Caco-2 (cell line): ENCODE measurements at regions not wholly inside any gene's neighbourhood (a gene's known extent, or its start where the extent isn't known, plus 50 kb on each side); places are given as distances from the start of the nearest gene placed in this dataset.

Source experiments
- BruUV-seq: library from RNA; stranded (reverse); fragments of 400-500 nt; replicated peaks from 2 replicates; lab custom pipeline; 2021; lab: Mats Ljungman, UMichigan
- CTCF ChIA-PET: fragments of 300-600 bp; sonication (Branson Sonifier 250); formaldehyde crosslinking; loops from one replicate; lab custom pipeline; 2022; ENCODE audit warnings: antibody characterized with exemption; lab: Charles Lee
- POLR2A ChIA-PET: fragments of 300-600 bp; sonication (Branson Sonifier 250); formaldehyde crosslinking; loops from one replicate; lab custom pipeline; 2022; ENCODE audit warnings: antibody characterized with exemption; lab: Charles Lee
- DNase-seq, 2 experiments: peaks; one replicate each; pipeline versions ENCODE4 v3.0.0 to v3.0.0-alpha.2; 2020 to 2022
- H3K27me3 ChIP-seq: replicated peaks from 2 replicates; pipeline ENCODE4 v1.6.0; 2011; ENCODE audit warnings: low read length; ENCODE audit not compliant: control insufficient read depth, insufficient read depth
- H3K36me3 ChIP-seq: 2 replicates; pipeline ENCODE4 v1.5.1; 2011; ENCODE audit warnings: low read length; ENCODE audit not compliant: control insufficient read depth, insufficient read depth
- H3K4me1 ChIP-seq: fragments of 250-450 bp; sonication (Bioruptor Pico); 2 replicates; pipeline ENCODE4 v1.5.1; 2020; ENCODE audit warnings: mild to moderate bottlenecking
- H3K4me3 ChIP-seq: 2 replicates; pipeline ENCODE4 v1.5.1; 2011; ENCODE audit warnings: low read depth, mild to moderate bottlenecking, control low read depth, low read length
- H3K9me3 ChIP-seq: fragments of 250-450 bp; sonication (Bioruptor Pico); 2 replicates; pipeline ENCODE4 v1.5.1; 2020; ENCODE audit warnings: mild to moderate bottlenecking, moderate library complexity
- H3K27ac Mint-ChIP-seq: one replicate; pipeline ENCODE4 v1.8.0; 2022; ENCODE audit warnings: mixed read lengths; ENCODE audit not compliant: unreplicated experiment
- H3K27me3 Mint-ChIP-seq: one replicate; pipeline ENCODE4 v1.8.0; 2022; ENCODE audit warnings: mixed read lengths; ENCODE audit not compliant: insufficient read depth, unreplicated experiment
- H3K36me3 Mint-ChIP-seq: one replicate; pipeline ENCODE4 v1.8.0; 2022; ENCODE audit warnings: mild to moderate bottlenecking, mixed read lengths; ENCODE audit not compliant: insufficient read depth, unreplicated experiment
- H3K4me1 Mint-ChIP-seq: one replicate; pipeline ENCODE4 v1.8.0; 2022; ENCODE audit warnings: low read depth, mixed read lengths; ENCODE audit not compliant: unreplicated experiment
- H3K4me3 Mint-ChIP-seq: one replicate; pipeline ENCODE4 v1.8.0; 2022; ENCODE audit warnings: mild to moderate bottlenecking, moderate library complexity, mixed read lengths; ENCODE audit not compliant: unreplicated experiment
- H3K9me3 Mint-ChIP-seq: one replicate; pipeline ENCODE4 v1.8.0; 2022; ENCODE audit warnings: mixed read lengths; ENCODE audit not compliant: unreplicated experiment
- CTCF ChIP-seq, 2 experiments: fragments of 200-600 bp in 1 of 2; IDR thresholded peaks; 1 replicate in 1 of 2; 2 replicates in 1 of 2; pipeline versions ENCODE4 v1.5.1 to v1.8.0; 2011 to 2022; ENCODE audit warnings: antibody characterized with exemption in 1 of 2, control low read depth in 1 of 2, inconsistent platforms in 1 of 2, low read depth in 1 of 2, low read length in 1 of 2, mild to moderate bottlenecking in 1 of 2, moderate library complexity in 1 of 2; ENCODE audit not compliant: insufficient read depth in 1 of 2, severe bottlenecking in 1 of 2, unreplicated experiment in 1 of 2
- intact Hi-C: fragments of 100-400 bp; cut with micrococcal nuclease; formaldehyde crosslinking; loops from one replicate; pipeline ENCODE4 v1.10.0; 2022; ENCODE audit not compliant: unreplicated experiment

DNA sequence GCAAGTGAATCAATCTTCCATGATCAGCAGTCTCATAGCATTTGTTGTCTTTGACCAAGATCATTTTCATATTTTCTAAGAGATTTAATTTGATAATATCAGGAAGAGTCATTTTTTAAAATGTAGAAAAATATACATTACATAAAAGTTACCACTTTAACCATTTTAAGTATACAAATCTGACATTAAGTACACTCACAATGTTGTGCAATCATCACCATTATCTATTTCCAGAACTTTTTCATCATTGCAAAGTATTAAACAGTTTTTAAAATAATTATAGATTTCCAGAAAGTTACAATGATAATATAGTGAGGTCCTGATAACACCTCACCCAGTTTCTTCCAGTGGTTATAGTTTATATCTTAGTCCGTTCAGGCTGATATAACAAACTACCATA lies 222.5 kb upstream of the RHOBTB1 start:
- Mint-ChIP-seq H3K36me3 (no peaks in the 10 kb centered on the region), H3K27me3 (peaks cover 10% of the 10 kb centered on the region), H3K4me3 (no peak overlapping the region), H3K27ac (no peak overlapping the region), H3K9me3 (peaks cover 11% of the 10 kb centered on the region), H3K4me1 (no peaks in the 10 kb centered on the region)
- H3K4me3 ChIP-seq, result no peak overlapping the region
- intact Hi-C loops, result loop anchor here (1.0 kb wide), 1 partner anchor 118 kb away; no protein-coding TSS in a partner anchor
- no peaks in the 10 kb centered on the region for H3K27me3 ChIP-seq
- H3K4me1 ChIP-seq, result no peaks in the 10 kb centered on the region
- DNase-seq, result no peak
- CTCF ChIA-PET, result no interaction called here
- H3K9me3 ChIP-seq, result no peaks in the 10 kb centered on the region; the same call in 1 of the 2 replicates
- BruUV-seq, result no TSS peak
- POLR2A ChIA-PET, result no interaction called here
- no peak for TF ChIP-seq CTCF (IDR thresholded peaks at IDR 0.05; ENCODE audit: insufficient read depth in 1 of 2, low read depth in 1 of 2, low read length in 1 of 2, severe bottlenecking in 1 of 2, unreplicated experiment in 1 of 2)
- no peaks in the 10 kb centered on the region for H3K36me3 ChIP-seq

DNA sequence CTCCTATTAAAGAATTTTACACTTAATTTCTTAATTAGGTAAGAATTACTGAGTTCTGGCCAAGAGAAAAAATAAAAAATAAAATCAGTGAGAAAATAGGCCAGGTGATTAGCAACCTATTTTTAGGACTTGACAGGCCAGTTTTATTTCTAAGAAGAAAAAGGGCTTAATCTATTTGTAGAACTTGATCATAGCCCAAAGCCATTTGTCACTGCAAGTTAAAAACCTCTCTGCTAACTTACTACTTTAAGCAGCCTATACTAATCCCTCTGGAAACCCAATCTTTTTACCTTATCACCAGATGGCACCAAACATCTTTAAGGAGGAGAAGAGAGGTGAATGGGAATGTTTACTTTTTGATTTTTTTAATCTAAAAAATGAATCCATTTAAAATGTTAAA lies 222.1 kb upstream of the RHOBTB1 start:
- Mint-ChIP-seq H3K36me3 (no peaks in the 10 kb centered on the region), H3K27me3 (peaks cover 8% of the 10 kb centered on the region), H3K9me3 (peaks cover 11% of the 10 kb centered on the region), H3K4me3 (no peak overlapping the region), H3K27ac (no peak overlapping the region), H3K4me1 (no peaks in the 10 kb centered on the region)
- ChIA-PET POLR2A (no interaction called here), CTCF (no interaction called here)
- H3K36me3 ChIP-seq, result no peaks in the 10 kb centered on the region
- H3K4me1 ChIP-seq, result no peaks in the 10 kb centered on the region
- H3K4me3 ChIP-seq, result no peak overlapping the region
- H3K27me3 ChIP-seq, result no peaks in the 10 kb centered on the region
- no TSS peak for BruUV-seq
- no peak for TF ChIP-seq CTCF (IDR thresholded peaks at IDR 0.05; ENCODE audit: insufficient read depth in 1 of 2, low read depth in 1 of 2, low read length in 1 of 2, severe bottlenecking in 1 of 2, unreplicated experiment in 1 of 2)
- H3K9me3 ChIP-seq, result no peaks in the 10 kb centered on the region; the same call in 1 of the 2 replicates
- intact Hi-C loops, result loop anchor here (1.0 kb wide), 1 partner anchor 118 kb away; no protein-coding TSS in a partner anchor
- DNase-seq, result no peak

DNA sequence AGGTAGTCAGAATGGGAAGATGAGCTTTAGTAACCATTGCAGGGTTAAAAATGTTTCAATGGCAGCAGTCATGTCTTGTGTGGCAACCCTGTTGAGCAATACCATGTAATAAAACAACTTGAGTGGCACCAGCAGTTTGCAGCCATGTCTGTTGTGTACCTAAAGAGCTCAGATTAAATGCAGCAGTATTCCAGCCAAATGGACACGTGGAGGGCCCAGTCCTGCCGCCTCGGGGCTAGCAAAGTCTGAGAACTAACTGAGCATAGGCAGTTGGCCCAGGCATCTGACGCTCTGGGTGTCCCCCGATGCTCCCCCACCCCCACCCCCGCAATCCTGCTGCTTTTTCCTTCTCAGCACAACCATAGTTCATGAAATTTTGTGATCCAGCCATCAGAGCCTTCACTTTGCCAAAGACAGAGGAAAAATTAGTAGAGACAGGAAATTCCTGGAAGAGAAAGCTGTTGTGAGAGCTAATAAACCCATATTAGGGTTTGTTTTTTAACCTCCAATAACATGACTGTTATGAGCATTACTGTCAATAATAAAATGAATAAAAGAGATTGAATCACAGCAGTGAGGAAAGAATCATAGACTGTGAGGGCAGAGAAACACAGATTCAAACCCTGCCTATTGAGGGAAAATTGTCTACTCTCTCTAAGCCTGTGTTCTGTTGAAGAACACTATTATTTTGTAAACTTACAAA lies 220.6 kb upstream of the RHOBTB1 start:
- CTCF ChIA-PET, result no interaction called here
- Histone ChIP-seq H3K4me3 (no peak overlapping the region), H3K4me1 (no peaks in the 10 kb centered on the region), H3K27me3 (no peaks in the 10 kb centered on the region), H3K9me3 (no peaks in the 10 kb centered on the region; the same call in 1 of the 2 replicates), H3K36me3 (no peaks in the 10 kb centered on the region)
- Mint-ChIP-seq H3K4me1 (no peaks in the 10 kb centered on the region), H3K4me3 (no peak overlapping the region), H3K36me3 (no peaks in the 10 kb centered on the region), H3K27me3 (peaks cover 8% of the 10 kb centered on the region), H3K9me3 (peaks cover 11% of the 10 kb centered on the region), H3K27ac (no peak overlapping the region)
- no peak for TF ChIP-seq CTCF (IDR thresholded peaks at IDR 0.05; ENCODE audit: insufficient read depth in 1 of 2, low read depth in 1 of 2, low read length in 1 of 2, severe bottlenecking in 1 of 2, unreplicated experiment in 1 of 2)
- peak in 1 of 2 experiments; percentile 20 for DNase-seq
- intact Hi-C loops, result no loop called here
- no TSS peak for BruUV-seq
- POLR2A ChIA-PET, result no interaction called here
